Renal pelvis (tissue), 1 donor: ENCODE measurements at regions not wholly inside any gene's neighbourhood (a gene's known extent, or its start where the extent isn't known, plus 50 kb on each side); places are given as distances from the start of the nearest gene placed in this dataset.

ENCODE experiments used
- DNase-seq: peaks from one replicate; pipeline ENCODE4 v3.0.0-alpha.2; 2013

GRCh38 chr3:83514130-83514914 lies 1444.5 kb upstream of the CADM2 start:
- no peak for DNase-seq

GRCh38 chr3:83515123-83515522 lies 1443.7 kb upstream of the CADM2 start:
- no peak for DNase-seq

- peak; percentile 54 for DNase-seq
Measured at GRCh38 chr3:83523470-83524073, 1435.2 kb upstream of the CADM2 start.

DNA sequence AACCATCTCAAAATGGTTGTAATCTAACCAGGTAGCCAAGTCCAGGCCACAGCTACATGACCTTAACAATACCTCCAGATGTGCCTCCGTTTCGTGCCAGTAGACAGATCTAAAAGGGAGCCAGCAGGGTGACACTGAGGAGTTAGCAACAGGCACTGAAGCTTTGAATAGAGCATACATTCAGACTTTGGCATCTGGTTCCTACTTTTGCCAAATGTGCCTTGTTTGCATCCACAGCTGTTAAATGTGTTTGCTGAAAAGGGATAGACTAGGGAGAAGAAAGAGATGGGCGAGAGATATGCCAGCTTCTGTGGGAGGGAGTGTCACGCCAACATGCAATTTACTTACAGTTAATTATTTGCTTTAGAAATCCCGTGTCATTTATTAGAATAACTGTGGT lies 1433.9 kb upstream of the CADM2 start:
- DNase-seq: no peak

GRCh38 chr3:83559082-83559481 lies 1399.7 kb upstream of the CADM2 start:
- no peak for DNase-seq

GRCh38 chr3:83567935-83568334 lies 1390.9 kb upstream of the CADM2 start:
- DNase-seq: no peak

DNA sequence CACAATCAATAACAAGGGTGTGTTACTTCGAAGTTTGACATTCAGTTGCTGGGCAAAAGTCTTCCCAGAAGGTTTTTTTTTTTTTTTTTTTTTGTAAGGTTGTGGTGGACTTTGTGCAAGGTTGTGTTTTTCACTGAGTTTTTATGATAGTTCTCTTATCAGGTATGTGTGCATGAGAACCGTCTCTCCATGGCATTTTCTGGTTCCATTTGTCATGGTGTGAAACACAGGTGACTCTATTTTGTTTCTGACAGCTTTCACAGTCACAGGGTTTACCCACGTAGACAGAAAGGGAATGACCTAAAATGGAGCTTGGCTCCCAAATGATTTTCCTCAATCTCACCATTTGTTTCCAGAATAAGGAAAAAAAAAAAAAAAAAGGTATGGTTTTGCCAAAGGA lies 1377.2 kb upstream of the CADM2 start:
- no peak for DNase-seq

GRCh38 chr3:83601704-83602103 lies 1357.1 kb upstream of the CADM2 start:
- DNase-seq: no peak

DNA sequence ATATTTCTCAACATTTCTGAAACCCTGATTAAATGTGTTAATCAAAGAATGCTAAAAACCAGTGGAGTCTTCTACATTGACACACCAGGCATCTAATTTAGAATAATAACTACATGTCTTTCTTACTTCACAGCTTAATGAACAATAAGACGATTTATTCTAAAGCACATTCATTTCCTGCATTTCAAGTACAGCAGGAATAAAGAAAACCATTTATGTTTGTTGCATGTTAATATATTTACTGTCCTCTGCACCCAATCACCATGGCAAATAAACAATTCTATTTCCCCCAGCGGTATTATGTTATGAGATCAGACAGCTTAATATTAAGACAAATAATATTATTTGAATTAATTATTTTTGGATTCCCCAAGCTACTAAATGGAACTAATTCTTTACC lies 1336.3 kb upstream of the CADM2 start:
- no peak for DNase-seq

DNA sequence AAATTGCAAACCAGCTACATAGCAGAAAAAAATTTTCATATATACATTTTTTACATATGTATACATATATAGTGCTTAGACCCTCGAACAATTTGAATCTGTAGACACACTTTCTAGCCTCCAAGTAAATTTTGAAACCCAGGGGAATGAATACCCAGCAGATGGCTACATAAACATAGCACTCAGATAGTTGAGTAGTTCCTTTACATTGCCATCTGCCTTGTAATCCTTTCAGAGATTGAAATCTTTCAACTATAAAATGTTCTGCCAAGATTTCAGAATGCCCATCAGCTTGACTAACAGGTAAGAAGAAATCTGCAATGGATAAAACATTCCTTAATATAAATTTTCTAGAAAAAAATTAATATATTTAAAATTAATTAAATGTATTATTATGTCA lies 1333.5 kb upstream of the CADM2 start:
- DNase-seq: no peak

- no peak for DNase-seq
Measured at GRCh38 chr3:83628471-83628870, 1330.3 kb upstream of the CADM2 start.

DNA sequence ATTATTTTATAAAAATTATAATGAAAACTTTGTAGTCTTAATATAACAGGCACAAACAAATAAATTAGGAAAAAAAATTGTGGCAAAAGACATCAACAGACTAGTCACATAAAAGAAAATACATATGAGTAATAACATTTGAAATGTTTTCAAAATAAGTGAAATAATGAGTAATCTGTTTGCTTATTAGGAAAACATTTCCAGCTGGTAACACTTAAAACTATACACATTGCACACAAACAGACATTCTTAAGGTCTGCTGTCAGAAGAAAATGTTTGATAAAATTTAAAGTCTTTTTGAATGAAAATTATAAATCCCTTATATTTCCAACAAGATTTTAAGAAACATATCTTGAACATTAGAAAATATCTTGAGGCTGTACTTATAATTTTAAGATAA lies 1326.3 kb upstream of the CADM2 start:
- DNase-seq: no peak

GRCh38 chr3:83633758-83634157 lies 1325.0 kb upstream of the CADM2 start:
- DNase-seq: no peak

- DNase-seq: no peak
Measured at GRCh38 chr3:83649692-83650091, 1309.1 kb upstream of the CADM2 start.

DNA sequence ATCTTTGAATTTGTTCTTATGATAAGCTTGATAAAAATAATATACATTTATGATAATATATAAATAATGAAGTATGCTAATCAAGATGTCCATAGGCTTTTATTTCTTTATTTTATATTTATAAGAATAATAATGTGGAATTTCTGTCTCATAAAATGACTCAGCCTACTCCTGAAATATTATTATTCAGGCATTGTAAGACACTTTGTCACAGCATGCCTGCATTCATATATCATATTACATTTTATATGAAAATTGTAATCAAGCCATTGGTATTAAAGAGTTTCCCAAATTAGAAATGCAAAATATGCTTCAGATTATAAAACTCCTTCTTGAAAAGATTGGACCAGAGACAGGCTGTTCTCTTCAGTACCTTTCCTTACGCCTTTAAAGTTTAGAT lies 1303.7 kb upstream of the CADM2 start:
- DNase-seq: no peak

GRCh38 chr3:83662381-83662960 lies 1296.3 kb upstream of the CADM2 start:
- no peak for DNase-seq

DNA sequence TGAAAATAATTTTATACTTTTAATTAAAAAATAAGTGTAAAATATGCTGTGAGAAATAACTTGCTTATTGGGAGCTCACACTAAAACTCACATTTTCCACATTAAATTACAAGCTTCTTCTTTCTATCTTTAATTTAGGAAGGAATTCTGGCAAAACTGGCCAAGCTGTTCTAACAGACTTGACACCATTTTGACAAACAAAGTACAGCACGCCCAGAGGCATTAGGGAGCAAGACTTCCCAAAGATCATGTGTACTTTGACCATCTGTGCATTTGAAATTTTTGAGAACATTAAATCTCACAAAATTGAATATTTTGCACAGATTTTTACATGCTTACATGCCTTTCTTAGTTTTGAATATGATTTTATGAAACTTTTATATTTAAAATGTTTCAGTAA lies 1288.4 kb upstream of the CADM2 start:
- no peak for DNase-seq

DNA sequence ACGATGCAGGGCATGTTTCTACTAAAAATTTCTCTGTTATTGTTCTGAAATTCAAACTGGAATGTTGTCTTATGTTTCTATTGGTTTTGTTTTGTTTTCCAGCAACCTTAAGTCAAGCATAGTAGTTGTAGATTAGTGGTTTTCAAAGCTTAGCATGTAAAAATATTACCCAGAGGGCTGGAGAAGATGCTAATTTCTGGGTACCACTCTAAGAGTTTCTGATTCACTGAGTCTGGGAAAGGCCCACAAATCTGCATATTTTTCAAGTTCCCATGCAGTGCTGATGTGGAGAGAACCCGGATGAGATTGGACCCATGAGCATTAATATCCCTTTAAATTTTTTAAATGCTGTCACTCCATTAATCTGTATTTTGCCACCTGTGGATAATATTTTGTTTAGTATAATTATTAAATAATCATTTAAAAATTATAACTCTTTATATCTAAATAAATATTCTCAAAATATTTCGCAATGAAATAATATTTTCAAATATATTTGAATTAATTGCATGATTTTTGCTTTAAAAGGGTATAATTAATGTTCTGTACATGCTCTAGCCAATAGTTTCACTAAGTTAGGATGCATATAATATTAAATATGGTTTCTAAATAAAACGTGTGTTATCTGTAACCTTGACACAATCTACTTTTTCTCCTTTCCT lies 1274.7 kb upstream of the CADM2 start:
- DNase-seq: no peak

GRCh38 chr3:83706669-83707068 lies 1252.1 kb upstream of the CADM2 start:
- DNase-seq: no peak

DNA sequence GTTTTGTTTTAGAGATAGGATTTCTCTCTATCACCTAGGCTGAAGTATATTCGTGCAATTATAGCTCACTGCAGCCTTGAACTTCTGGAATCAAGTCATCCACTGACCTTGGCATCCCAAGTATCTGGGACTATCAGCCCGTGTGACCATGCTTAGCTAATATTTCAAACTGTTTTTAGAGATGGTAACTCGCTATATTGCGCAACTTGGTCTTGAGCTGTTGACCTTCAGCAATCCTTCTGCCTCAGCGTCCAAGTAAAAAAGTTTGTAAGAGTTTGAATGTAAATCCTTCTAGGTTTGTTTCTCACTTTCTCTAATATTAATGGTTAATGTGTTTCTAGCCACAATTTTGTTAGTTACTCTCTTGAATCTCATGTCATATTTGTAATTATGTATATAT lies 1243.5 kb upstream of the CADM2 start:
- DNase-seq: no peak

DNA sequence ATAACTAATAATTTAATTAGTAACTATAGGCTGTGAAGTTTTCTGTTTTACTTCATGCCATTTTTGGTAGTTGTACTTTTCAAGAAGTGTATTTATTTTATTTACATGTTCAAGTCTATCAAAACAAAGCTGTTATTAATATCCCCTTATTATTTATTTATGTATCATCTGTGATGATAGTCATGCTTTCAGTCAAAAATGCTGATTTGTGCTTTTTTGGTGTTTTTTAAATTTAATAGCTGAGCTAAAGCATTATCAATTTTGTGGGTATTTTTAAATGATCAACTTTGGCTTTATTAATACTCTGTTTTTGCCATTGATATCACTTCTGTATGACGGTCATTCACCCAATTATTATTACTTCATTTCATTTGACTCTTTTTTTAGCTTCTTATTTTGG lies 1229.2 kb upstream of the CADM2 start:
- DNase-seq: no peak

- no peak for DNase-seq
Measured at GRCh38 chr3:83734656-83735055, 1224.1 kb upstream of the CADM2 start.

GRCh38 chr3:83738202-83738601 lies 1220.6 kb upstream of the CADM2 start:
- no peak for DNase-seq
